Activated CD4-positive, alpha-beta T cell treated with anti-CD3 and anti-CD28 coated beads, Interleukin-2, amount 50 U/mL, for 1 hour (primary cell): ENCODE measurements at regions not wholly inside any gene's neighbourhood (a gene's known extent, or its start where the extent isn't known, plus 50 kb on each side); places are given as distances from the start of the nearest gene placed in this dataset.

Experiments used
- DNase-seq: peaks from one replicate; pipeline ENCODE4 v3.0.0-alpha.2; 2020

DNA sequence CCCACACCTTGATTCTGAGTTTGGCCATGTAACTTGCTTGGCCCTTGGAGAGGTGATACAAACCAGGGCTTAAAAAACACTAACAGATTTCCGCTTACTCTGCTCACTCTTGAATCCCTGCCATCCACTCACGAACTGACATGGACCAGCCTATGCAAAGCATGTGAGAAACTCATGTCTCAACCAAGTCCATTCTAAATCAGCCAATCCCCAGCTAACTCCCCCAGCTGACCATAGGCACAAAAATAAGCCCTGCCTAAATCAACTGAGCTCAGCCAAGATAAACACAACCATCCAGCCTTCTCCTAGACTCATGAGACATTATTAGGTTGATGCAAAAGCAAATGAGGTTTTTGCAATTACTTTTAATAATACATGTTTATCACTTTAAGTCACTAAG lies 353.9 kb upstream of the TBX3 start:
- DNase-seq = no peak

DNA sequence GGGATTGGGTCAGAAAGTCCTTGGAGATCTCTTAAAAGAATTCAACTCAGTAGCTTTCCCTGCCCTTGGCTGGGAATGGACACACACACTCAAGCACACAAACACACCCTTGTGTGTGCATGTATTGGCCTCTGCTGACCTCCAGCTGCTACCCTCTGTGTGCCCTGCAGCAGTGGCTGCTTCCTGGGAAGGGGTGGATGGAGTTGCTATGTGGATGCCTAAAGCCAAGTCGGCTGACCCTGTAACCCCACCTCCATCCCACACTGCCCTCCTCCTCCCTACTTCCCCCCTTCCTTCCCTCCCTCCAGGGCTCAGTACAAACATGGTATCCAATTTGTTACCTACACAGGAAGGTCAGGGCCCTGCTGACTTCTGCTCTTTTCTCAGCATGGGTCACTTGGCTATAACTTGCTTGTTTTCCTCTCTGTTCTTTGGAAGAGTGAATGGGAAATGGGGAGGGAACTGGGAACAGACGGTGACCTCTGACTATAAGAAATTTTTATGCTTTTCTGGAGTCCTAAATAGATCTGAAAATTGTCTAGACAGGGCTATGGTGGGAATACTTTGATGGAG lies 351.6 kb upstream of the TBX3 start:
- no peak for DNase-seq

GRCh38 chr12:115032521-115032920 lies 348.5 kb upstream of the TBX3 start:
- DNase-seq = no peak

DNA sequence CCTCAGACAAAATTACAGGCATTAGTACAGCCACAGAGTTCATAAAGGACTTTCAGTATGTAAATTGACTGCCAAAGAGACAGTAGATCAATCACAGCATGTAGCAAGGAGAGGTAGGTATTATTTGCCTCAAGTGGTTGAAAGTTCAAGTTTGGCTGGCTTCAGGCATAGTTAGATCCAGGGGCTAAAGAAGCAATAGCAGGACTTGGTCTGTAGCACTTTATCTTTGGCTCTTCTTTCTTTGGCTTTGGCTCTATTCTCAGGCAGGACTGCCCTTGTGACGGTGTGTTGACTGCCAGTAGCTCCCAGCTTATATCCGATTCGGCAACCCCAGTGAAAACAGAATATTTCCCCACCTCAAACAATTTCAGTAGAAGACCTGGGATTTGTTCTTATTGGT lies 346.0 kb upstream of the TBX3 start:
- no peak for DNase-seq

GRCh38 chr12:115024531-115024930 lies 340.6 kb upstream of the TBX3 start:
- no peak for DNase-seq

- no peak for DNase-seq
These were observed 339.6 kb upstream of the TBX3 start for GRCh38 chr12:115023279-115024265.

GRCh38 chr12:115020091-115020490 lies 336.1 kb upstream of the TBX3 start:
- no peak for DNase-seq

- DNase-seq = no peak
These were observed 333.4 kb upstream of the TBX3 start for GRCh38 chr12:115017346-115017745.

- no peak for DNase-seq
These were observed 329.4 kb upstream of the TBX3 start for GRCh38 chr12:115013236-115013981.

DNA sequence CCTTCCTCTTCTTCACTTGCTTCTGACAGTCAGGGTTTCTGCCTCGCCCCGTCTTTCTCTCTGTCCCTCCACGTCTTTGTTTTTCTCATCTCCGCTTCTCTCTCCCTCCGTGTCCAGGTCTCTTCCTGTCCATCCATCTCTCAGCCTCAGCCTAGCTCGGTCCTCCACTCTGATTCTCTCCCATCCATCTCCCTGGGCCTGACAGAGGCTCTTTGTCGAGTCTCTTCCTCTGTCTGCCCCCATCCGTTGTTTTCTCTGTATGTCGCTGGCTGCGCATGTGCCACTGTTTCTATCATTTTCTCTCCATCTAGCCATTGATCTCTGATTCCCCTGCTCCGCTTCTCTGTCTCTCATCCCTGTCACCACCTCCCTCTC lies 328.9 kb upstream of the TBX3 start:
- no peak for DNase-seq

GRCh38 chr12:115011703-115012102 lies 327.7 kb upstream of the TBX3 start:
- DNase-seq = no peak

- DNase-seq = no peak
These were observed 326.5 kb upstream of the TBX3 start for GRCh38 chr12:115010324-115010995.

DNA sequence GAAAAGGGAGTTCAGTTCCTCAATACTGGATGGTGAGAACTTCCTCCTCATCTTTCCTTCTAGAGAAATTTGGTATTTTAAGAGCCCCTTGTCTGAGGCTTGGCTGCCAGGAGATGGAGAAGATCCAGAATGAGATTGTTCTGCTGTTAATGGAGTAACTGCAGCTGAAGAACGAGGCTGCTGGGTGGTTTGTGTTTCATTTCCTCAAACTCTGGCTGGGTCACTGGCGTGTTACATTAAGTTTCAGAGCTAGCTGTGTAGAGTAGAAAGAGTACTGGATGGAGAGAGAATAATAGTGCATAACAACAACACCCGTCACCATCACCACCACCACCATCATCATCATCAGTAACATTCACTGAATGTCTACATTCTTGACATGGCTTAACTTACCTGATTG lies 325.0 kb upstream of the TBX3 start:
- no peak for DNase-seq

DNA sequence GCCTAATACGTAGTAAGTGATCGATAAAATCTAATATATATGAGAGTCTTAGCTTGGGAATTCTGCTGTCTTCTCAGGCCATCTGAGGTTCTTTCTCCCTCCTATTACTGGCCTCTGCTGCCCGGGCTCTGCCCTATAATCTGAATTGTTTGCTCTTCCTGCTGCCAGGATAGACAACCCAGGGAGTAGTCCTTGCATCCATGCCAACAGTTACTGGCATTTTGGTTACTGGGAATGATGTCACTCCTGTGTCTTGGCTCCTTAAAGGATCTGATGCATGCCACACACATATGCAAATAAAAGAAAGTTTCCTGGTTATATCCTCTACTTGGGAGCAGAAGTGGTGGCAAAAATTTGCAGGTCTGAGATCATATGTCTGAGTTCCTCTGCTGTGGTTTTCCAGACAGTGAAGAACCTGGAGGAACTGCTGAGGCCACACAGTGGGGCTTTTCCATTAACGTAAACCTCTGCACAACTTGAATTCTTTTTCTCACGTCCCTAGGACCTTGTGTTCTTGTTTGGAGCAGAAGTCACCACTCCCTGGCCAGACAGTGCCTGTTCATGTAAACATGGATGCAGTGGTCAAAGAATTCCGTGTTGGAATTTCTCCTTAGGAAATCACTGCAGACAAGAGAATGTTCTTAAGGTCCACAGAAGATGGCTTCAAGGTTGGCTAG lies 320.6 kb upstream of the TBX3 start:
- DNase-seq = no peak

- no peak for DNase-seq
These were observed 318.5 kb upstream of the TBX3 start for GRCh38 chr12:115002434-115002833.

GRCh38 chr12:115001571-115002180 lies 317.7 kb upstream of the TBX3 start:
- DNase-seq = no peak

DNA sequence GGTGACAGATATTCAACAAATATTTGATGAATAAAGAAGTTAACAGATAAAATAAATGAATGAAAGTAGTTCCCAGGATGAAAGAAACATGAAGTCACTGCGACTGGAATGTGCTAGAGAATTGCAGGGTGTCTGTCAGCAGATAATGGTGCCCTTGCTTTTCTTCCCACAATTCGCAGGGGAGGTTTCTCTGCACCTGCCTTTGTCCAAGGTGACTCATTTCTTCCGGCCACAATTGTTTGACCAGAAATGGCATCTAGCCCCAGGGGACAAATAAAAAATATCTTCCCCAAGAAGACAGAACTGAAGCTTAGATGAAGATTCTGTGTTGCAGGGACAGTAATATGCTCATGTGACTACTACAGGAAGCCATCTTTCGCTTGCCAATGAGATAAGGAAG lies 316.1 kb upstream of the TBX3 start:
- DNase-seq = no peak

GRCh38 chr12:114998750-114999128 lies 314.8 kb upstream of the TBX3 start:
- no peak for DNase-seq

- DNase-seq = no peak
These were observed 314.3 kb upstream of the TBX3 start for GRCh38 chr12:114998118-114998749.

DNA sequence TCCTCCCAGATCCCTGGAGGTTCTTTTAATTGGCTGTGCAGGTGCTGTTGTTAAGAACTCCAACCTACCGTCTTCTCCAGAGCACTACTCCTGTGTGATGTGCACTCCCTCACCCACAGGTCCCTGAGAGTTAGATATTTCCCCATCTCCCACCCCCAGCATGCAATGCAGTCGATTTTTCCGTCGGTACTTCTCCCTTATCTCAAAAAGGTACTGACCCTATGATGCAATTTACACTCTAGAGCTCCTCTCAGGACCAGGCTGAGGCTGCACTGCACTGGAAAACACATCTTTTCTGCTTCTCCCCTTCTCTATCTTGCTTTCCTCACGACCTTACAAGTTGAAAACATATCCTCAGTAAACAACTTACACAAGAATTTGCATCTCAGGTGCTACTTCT lies 312.4 kb upstream of the TBX3 start:
- DNase-seq = no peak

DNA sequence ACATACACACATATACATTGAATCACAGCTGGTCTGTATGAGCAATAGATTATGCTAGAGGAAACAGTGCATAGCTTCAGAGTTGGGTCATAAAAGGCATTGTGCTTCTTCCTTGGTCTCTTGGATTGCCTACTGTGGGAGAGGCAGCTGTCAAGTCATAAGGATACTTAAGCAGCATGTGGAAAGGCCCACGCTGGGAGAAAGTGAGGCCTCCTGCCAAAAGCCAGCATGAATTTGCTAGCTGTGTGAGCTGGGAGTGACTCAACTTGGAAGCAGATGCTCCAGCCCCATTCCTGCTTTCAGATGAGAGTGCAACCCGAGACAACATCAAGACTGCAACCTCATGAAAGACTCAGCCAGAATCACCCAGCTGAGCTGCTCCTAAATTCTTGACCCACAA lies 311.9 kb upstream of the TBX3 start:
- no peak for DNase-seq

GRCh38 chr12:114993165-114993564 lies 309.2 kb upstream of the TBX3 start:
- no peak for DNase-seq
